Posterior vena cava (tissue), 2 donors: ENCODE measurements at regions not wholly inside any gene's neighbourhood (a gene's known extent, or its start where the extent isn't known, plus 50 kb on each side); places are given as distances from the start of the nearest gene placed in this dataset.
"Not testable (repeated sequence)": the region's sequence is repeated elsewhere in the genome, so short reads cannot be mapped to it uniquely, and the experiment has no call there.

Source experiments
- DNase-seq: peaks from one replicate; pipeline ENCODE4 v3.0.0-alpha.2; 2020; ENCODE audit warnings: low spot score
- intact Hi-C, 2 donors: fragments of 100-400 bp; cut with DNase I; formaldehyde crosslinking; loops; one replicate each; pipeline versions ENCODE4 v1.14.1 to v1.14.2; 2022 to 2023
- donor health status: DM: yes; HTN: yes; CAD: no.
- donor health status: DM: yes; HTN: yes; CAD: no.

DNA sequence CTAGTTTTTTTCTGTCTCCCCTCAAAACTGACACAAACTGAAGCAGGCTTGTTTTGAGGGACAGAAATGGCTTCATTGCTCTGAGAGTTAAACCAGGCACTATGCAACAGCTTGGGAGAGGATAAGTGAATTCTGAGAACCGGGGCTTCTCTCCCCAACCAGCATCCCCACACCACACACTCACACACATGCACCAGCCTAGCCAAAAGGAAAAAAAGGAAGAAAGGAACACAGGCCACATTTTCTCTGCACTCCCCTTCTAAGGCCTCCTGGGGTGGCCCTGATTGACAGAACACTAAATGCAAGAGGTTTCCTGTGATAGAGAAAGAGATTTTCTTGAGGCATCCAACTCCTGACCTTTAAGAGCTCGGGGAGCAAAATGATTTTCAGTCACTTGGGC is 177.5 kb downstream of the TLE3 start:
- intact Hi-C loops: no loop called here

GRCh38 chr15:69921626-69922619 is 175.8 kb downstream of the TLE3 start:
- DNase-seq: no peak
- intact Hi-C loops: no loop called here

More for the DNA sequence above, 177.5 kb downstream of the TLE3 start:
- DNase-seq: no peak

DNA sequence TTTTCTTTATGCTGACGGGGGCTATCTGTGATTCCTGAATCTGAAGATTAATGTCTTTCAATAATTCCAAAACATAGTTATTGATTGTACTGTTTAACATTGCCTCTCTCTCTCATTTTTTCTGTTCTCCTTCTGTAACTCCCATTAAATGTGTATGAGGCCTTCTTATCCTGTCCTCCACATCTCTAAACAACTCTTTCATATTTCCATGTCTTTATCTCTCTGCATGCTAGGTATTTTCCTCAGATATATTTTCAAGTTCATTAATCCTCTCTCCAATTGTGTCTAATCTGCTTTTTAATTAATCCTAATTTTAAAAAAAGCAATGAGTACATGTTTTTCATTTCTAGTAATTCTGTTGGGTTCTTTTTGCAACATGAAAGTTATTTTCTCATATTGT is 173.2 kb downstream of the TLE3 start:
- intact Hi-C loops: no loop called here
- no peak for DNase-seq

DNA sequence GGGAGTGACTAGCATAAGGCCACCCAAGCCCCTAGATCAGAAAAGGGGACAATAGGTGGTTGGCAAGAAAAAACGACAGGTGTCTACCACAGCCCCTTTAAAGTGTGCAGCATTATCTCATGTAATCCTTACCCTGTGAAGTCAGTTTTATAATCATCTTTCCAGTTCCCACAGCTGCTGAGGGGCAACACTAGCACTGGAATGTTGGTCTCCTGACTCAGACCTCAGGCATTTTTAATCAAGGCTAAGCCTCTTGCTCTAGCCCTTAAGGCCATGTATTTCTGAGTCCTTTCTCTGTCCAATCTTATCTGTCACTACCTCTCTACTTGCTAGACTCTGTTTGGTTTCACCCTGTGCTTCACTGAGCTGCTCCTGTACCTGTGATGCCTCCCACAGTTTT is 171.7 kb downstream of the TLE3 start:
- intact Hi-C loops: no loop called here
- no peak for DNase-seq

- intact Hi-C loops: no loop called here
- no peak for DNase-seq
Measured at GRCh38 chr15:69926721-69927120, 171.0 kb downstream of the TLE3 start.

DNA sequence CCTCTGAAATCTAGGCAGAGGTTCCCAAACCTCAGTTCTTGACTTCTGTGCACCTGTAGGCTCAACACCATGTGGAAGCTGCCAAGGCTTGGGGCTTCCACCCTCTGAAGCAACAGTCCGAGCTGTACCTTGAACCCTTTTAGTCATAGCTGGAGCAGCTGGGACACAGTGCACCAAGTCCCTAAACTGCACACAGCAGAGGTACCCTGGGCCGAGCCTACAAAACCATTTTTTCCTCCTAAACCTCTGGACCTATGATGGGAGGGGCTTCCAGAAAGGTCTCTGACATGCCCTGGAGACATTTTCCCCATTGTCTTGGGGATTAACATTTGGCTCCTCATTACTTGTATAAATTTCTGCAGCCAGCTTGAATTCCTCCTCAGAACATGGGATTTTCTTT is 168.8 kb downstream of the TLE3 start:
- DNase-seq, intact Hi-C loops: not testable (repeated sequence)

DNA sequence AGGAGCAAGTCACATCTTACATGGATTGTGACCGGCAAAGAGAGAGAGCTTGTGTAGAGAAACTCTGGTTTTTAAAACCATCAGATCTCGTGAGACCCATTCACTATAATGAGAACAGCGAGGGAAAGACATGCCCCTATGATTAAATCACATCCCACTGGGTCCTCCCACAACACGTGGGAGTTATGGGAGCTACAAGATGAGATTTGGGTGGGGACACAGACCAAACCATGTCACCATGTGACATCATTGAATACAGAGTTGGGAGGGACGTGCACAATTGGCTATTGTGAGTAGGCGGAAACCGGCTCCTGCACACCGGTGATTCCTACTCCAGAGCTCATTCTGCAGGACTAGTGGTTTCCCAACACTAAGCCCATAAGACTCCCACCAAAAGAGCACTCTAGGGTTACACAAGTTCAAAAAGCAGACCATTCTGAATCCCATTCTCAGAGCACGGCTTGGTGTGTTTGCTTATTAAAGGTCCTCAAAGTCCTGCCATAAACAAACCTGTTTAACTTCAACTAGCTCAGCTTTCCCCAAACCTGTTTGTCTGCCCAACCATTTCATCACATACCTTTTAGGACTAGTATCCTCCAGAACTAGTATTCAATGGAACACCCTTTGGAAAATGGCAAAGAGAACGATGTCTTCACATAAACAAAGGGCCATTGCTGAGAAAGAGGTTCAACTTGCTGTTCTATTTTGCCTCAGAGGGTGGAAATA is 167.6 kb downstream of the TLE3 start:
- no peak for DNase-seq
- intact Hi-C loops: loop anchor here in 1 of 2 donors (5.0 kb wide), 1 partner anchor 187 kb away; no protein-coding TSS in a partner anchor

- intact Hi-C loops: loop anchor here in 1 of 2 donors (5.0 kb wide), 1 partner anchor 187 kb away; no protein-coding TSS in a partner anchor
- no peak for DNase-seq
Measured at GRCh38 chr15:69930754-69931153, 167.0 kb downstream of the TLE3 start.

DNA sequence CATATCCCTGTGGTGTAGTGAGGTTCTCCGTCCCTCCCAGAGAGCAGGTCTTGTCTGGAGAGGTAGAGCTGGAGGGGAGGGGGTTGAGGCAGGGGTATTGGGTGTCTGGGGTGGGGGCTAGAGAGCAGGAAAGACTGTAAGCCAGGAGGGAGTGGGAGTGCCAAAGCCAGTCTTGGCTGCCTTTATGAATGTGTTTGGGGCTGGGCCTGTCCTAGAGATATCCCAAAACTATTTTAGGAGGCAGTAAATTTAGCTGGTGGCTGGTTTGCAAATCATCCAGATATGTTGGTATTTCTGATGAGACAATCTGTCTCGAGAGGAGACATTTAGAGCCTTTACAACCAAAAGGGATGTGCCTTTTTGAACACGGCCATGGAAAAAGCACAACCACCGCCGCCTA is 166.6 kb downstream of the TLE3 start:
- intact Hi-C loops: loop anchor here in 1 of 2 donors (5.0 kb wide), 1 partner anchor 186 kb away; no protein-coding TSS in a partner anchor
- DNase-seq: no peak

GRCh38 chr15:69934607-69935006 is 163.1 kb downstream of the TLE3 start:
- no peak for DNase-seq
- intact Hi-C loops: loop anchor here in 1 of 2 donors (5.0 kb wide), 1 partner anchor 183 kb away; no protein-coding TSS in a partner anchor

DNA sequence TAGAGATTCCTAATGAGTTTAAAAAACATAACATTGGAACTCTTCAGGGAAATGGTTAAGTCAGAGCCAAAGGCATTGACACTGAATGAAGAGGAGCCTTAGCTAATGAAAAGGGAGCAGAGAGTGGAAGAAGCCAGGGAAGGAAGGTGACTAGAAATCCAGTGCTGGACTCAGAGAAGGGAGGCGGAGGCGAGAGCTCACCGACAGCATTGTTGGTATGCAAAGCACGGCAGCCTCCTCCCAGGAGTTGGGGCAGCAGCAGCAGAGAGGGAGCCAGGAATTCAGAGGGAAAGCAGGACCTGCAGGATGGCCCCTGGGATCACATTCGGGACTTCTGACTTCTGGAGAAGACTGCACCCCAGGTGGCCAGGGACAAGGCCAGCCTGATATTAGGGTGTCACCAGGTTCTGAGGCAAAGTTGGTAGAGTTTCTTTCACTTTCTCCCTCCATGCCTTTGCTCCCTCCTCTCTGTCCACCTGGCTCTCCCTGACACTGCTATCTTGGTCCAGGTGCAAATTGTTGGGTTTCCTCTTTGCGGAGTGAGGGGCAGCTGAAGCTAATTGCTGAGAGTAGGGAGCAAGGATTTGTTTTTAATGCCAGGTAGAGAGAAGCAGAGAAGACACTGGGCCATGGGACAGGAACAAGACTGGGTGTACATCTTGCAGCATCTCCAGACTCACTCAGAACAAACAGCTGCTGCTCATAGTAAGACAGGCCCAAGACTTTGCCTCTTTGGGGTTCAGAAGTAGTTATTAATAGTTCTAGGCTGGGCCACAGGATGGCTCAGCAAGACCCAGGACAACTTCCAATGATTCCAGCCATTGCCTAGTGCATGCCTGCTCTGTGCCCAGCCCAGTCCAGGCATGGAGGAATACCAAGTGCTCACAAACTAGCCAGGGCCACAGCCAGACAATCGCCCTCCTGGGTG is 157.9 kb downstream of the TLE3 start:
- no peak for DNase-seq
- intact Hi-C loops: no loop called here

GRCh38 chr15:69940441-69941300 is 157.0 kb downstream of the TLE3 start:
- intact Hi-C loops: no loop called here
- DNase-seq: no peak

DNA sequence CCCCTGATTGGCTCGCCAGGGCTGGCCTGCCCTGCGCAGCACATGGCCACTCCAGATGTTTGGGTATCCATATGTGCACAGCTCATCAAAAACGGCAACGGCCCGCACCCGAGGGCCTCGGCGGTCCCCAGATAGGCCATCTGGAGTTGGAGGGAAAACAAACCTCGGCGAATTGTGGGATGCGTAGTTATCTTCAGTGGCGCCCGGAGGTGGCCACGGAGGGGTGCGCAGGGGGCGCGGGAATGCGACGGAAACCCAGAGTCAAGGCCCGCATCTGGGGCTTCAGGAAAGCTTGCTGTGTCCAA is 156.5 kb downstream of the TLE3 start:
- DNase-seq: no peak
- intact Hi-C loops: no loop called here

- DNase-seq: no peak
- intact Hi-C loops: loop anchor here in 1 of 2 donors (1.0 kb wide), 1 partner anchor 39 kb away; no protein-coding TSS in a partner anchor
Measured at GRCh38 chr15:69941706-69942495, 155.8 kb downstream of the TLE3 start.

- DNase-seq: no peak
- intact Hi-C loops: no loop called here
Measured at GRCh38 chr15:69943637-69944036, 154.1 kb downstream of the TLE3 start.

DNA sequence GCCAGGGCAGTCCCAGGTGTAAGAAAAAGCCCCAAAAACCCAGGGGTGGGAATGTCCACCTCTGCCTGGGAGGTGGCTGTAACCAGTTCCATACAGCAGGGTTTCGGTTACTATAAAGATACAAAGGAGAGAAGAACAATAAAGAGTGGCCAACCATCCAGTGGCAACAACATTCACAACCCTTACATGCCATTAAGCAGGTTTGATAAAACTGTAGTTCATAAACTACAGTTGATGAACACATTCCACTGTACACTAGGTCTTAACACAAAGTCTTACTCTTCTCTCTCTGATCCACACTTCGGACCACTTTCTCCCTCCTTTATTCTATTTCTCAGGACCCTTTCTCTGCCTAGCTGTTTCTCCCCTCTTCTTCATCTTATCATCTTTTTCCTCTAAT is 152.0 kb downstream of the TLE3 start:
- intact Hi-C loops: no loop called here
- DNase-seq: no peak

DNA sequence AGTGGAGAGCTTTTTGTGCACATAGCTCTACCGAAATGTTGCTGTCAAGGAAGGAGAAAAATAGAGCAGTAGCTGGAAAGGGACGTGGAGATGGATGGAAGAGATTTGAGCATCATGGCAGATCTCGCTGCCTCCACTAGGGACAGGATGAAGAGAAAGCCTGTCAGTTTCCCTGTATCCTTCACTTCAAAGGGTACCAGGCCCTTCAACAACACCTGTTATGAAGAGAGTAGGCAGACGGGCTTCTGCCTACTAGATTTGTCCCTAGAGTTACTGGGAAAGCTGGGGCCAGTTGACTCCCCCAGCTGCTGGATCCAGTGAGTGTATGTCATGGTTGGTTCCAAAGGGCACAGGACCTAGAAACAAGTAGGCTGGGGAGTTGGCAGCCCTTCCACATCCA is 150.8 kb downstream of the TLE3 start:
- no peak for DNase-seq
- intact Hi-C loops: no loop called here

- no peak for DNase-seq
- intact Hi-C loops: no loop called here
Measured at GRCh38 chr15:69947394-69947793, 150.3 kb downstream of the TLE3 start.
